H1 (cell line): ENCODE measurements at regions not wholly inside any gene's neighbourhood (a gene's known extent, or its start where the extent isn't known, plus 50 kb on each side); places are given as distances from the start of the nearest gene placed in this dataset.

Source experiments
- CTCF ChIA-PET: fragments of 300-600 bp; sonication (Branson Sonifier 250); formaldehyde crosslinking; loops from one replicate; lab custom pipeline; 2021; ENCODE audit not compliant: partially characterized antibody; lab: Charles Lee
- POLR2A ChIA-PET: fragments of 300-600 bp; sonication (Branson Sonifier 250); formaldehyde crosslinking; loops from one replicate; lab custom pipeline; 2021; ENCODE audit warnings: inconsistent platforms; ENCODE audit not compliant: partially characterized antibody; lab: Charles Lee
- DNase-seq, 2 experiments: peaks; one replicate each; pipeline versions ENCODE4 v3.0.0 to v3.0.0-alpha.2; 2010 to 2022; ENCODE audit warnings: low spot score in 2 of 2, low read depth in 1 of 2, mixed read lengths in 1 of 2
- FAIRE-seq: peaks from 2 replicates; lab custom pipeline; 2011; peaks lifted over from hg19 to GRCh38; lab: Jason Lieb, UNC
- H2AFZ ChIP-seq: 2 replicates; pipeline ENCODE4 v1.8.1; 2012; ENCODE audit warnings: low read length, inconsistent platforms
- H2AK5ac ChIP-seq: 2 replicates; pipeline ENCODE4 v1.6.1; 2013; ENCODE audit warnings: low read depth, low read length
- H2BK120ac ChIP-seq: replicated peaks from 2 replicates; pipeline ENCODE3; 2013; ENCODE audit warnings: low read depth, low read length, inconsistent platforms
- H2BK12ac ChIP-seq: 2 replicates; pipeline ENCODE4 v1.6.1; 2013; ENCODE audit warnings: low read depth, low read length
- H2BK15ac ChIP-seq: 2 replicates; pipeline ENCODE4 v1.6.1; 2013; ENCODE audit warnings: low read length
- H2BK20ac ChIP-seq: 2 replicates; pipeline ENCODE4 v1.6.1; 2013; ENCODE audit warnings: low read length
- H2BK5ac ChIP-seq: 2 replicates; pipeline ENCODE4 v1.6.1; 2013; ENCODE audit warnings: low read depth, low read length
- H3K14ac ChIP-seq: 2 replicates; pipeline ENCODE4 v1.6.1; 2013; ENCODE audit warnings: inconsistent platforms; ENCODE audit not compliant: insufficient read length
- H3K18ac ChIP-seq: 2 replicates; pipeline ENCODE4 v1.6.1; 2013; ENCODE audit warnings: low read length; ENCODE audit errors: extremely low read depth
- H3K23ac ChIP-seq: 2 replicates; pipeline ENCODE4 v1.6.1; 2013; ENCODE audit warnings: inconsistent platforms; ENCODE audit not compliant: insufficient read length
- H3K23me2 ChIP-seq: 2 replicates; pipeline ENCODE4 v1.6.1; 2013; ENCODE audit warnings: low read depth, low read length
- H3K27ac ChIP-seq: 2 replicates; pipeline ENCODE4 v1.6.1; 2011; ENCODE audit warnings: low read depth, low read length, inconsistent platforms
- H3K27me3 ChIP-seq, 4 experiments: replicated peaks in 1 of 4; 1 replicate in 1 of 4; 2 replicates in 3 of 4; pipeline versions ENCODE4 v1.6.1 to v1.8.1; 2011 to 2013; ENCODE audit warnings: low read length in 3 of 4, mild to moderate bottlenecking in 3 of 4, inconsistent platforms in 2 of 4, mixed read lengths in 2 of 4, moderate library complexity in 1 of 4; ENCODE audit not compliant: control insufficient read depth in 3 of 4, insufficient read depth in 3 of 4; ENCODE audit errors: extremely low read depth in 1 of 4
- H3K36me3 ChIP-seq, 4 experiments: 2 replicates each; pipeline versions ENCODE4 v1.6.1 to v1.8.1; 2011 to 2013; ENCODE audit warnings: mild to moderate bottlenecking in 4 of 4, low read length in 3 of 4, moderate library complexity in 2 of 4, control low read depth in 1 of 4, inconsistent platforms in 1 of 4; ENCODE audit not compliant: insufficient read depth in 4 of 4, control insufficient read depth in 2 of 4
- H3K4ac ChIP-seq: replicated peaks from 2 replicates; pipeline ENCODE3; 2013; ENCODE audit warnings: low read length, low read depth, mixed read lengths, inconsistent platforms; ENCODE audit not compliant: insufficient read length
- H3K4me1 ChIP-seq, 4 experiments: replicated peaks in 1 of 4; 1 replicate in 1 of 4; 2 replicates in 3 of 4; pipeline versions ENCODE4 v1.6.1 to v1.8.1; 2011 to 2013; ENCODE audit warnings: low read length in 3 of 4, inconsistent platforms in 2 of 4, mixed read lengths in 1 of 4; ENCODE audit not compliant: insufficient read depth in 4 of 4, control insufficient read depth in 3 of 4
- H3K4me2 ChIP-seq, 2 experiments: 2 replicates each; pipeline versions ENCODE4 v1.6.1 to v1.8.1; 2011 to 2013; ENCODE audit warnings: low read depth in 2 of 2, low read length in 2 of 2, control low read depth in 1 of 2, inconsistent platforms in 1 of 2, mild to moderate bottlenecking in 1 of 2; ENCODE audit not compliant: insufficient read depth in 1 of 2
- H3K4me3 ChIP-seq, 4 experiments: fragments of 200-600, 300-600 bp in 1 of 4; sonication (generic), shearing (Covaris generic), sonication (Bioruptor Twin) in 1 of 4; 2 replicates each; pipeline versions ENCODE4 v1.5.1 to v1.8.1; 2011 to 2016; ENCODE audit warnings: low read length in 4 of 4, low read depth in 3 of 4, control low read depth in 2 of 4, inconsistent platforms in 2 of 4, mild to moderate bottlenecking in 2 of 4, mixed read lengths in 1 of 4, moderate library complexity in 1 of 4; ENCODE audit not compliant: insufficient read depth in 2 of 4; ENCODE audit errors: extremely low read depth in 1 of 4
- H3K56ac ChIP-seq: replicated peaks from 2 replicates; pipeline ENCODE3; 2013; ENCODE audit warnings: low read depth, mild to moderate bottlenecking, mixed read lengths, low read length, inconsistent platforms; ENCODE audit not compliant: insufficient read length
- H3K79me1 ChIP-seq: 2 replicates; pipeline ENCODE4 v1.6.1; 2013; ENCODE audit warnings: low read depth, low read length, control low read depth
- H3K79me2 ChIP-seq, 2 experiments: 2 replicates each; pipeline versions ENCODE4 v1.6.1 to v1.8.1; 2012 to 2013; ENCODE audit warnings: low read length in 2 of 2, mild to moderate bottlenecking in 2 of 2, inconsistent platforms in 1 of 2; ENCODE audit not compliant: insufficient read depth in 2 of 2, control insufficient read depth in 1 of 2
- H3K9ac ChIP-seq, 4 experiments: replicated peaks in 1 of 4; 1 replicate in 1 of 4; 2 replicates in 3 of 4; pipeline versions ENCODE4 v1.6.1 to v1.8.1; 2011 to 2013; ENCODE audit warnings: low read depth in 3 of 4, low read length in 3 of 4, control low read depth in 2 of 4, mild to moderate bottlenecking in 2 of 4, moderate library complexity in 2 of 4, inconsistent platforms in 1 of 4; ENCODE audit errors: extremely low read depth in 1 of 4
- H3K9me3 ChIP-seq, 2 experiments: 2 replicates each; pipeline versions ENCODE4 v1.6.1 to v1.8.1; 2012 to 2013; ENCODE audit warnings: mild to moderate bottlenecking in 2 of 2, moderate library complexity in 2 of 2, control low read depth in 1 of 2, inconsistent platforms in 1 of 2, low read depth in 1 of 2, low read length in 1 of 2, mixed read lengths in 1 of 2; ENCODE audit not compliant: insufficient read depth in 2 of 2
- H4K20me1 ChIP-seq, 2 experiments: replicated peaks in 1 of 2; 2 replicates each; pipeline versions ENCODE3 to v1.8.1; 2011 to 2013; ENCODE audit warnings: inconsistent platforms in 2 of 2, low read length in 2 of 2, mild to moderate bottlenecking in 1 of 2; ENCODE audit not compliant: insufficient read depth in 2 of 2, control insufficient read depth in 1 of 2
- H4K5ac ChIP-seq: 2 replicates; pipeline ENCODE4 v1.6.1; 2013; ENCODE audit warnings: low read length, low read depth, mixed read lengths, inconsistent platforms; ENCODE audit not compliant: insufficient read length
- H4K8ac ChIP-seq: 2 replicates; pipeline ENCODE4 v1.8.0; 2013; ENCODE audit warnings: mild to moderate bottlenecking, moderate library complexity, low read length, inconsistent platforms; ENCODE audit not compliant: insufficient read depth; ENCODE audit errors: extremely low read depth
- H4K91ac ChIP-seq: replicated peaks from 2 replicates; pipeline ENCODE3; 2013; ENCODE audit warnings: low read length, mixed read lengths, inconsistent platforms; ENCODE audit not compliant: insufficient read length
- CHD7 ChIP-seq: fragments of 300-600 bp; sonication (generic); IDR thresholded peaks from 2 replicates; pipeline ENCODE4 v1.7.1; 2012; ENCODE audit warnings: low read length, moderate library complexity, mild to moderate bottlenecking, inconsistent platforms; ENCODE audit not compliant: insufficient replicate concordance
- WGBS, 2 experiments: shearing (Covaris generic) in 1 of 2; methylation state at CpG; one replicate each; pipeline versions ENCODE4 v1.1.6 to v1.1.7; 2013 to 2015; ENCODE audit warnings: low lambda C conversion rate in 2 of 2, mixed read lengths in 2 of 2, inconsistent platforms in 1 of 2, low coverage in 1 of 2, missing lambda C conversion rate in 1 of 2; ENCODE audit not compliant: insufficient replicate concordance in 2 of 2, insufficient coverage in 1 of 2, insufficient read length in 1 of 2; ENCODE audit errors: extremely low coverage in 1 of 2, missing lambda C conversion rate in 1 of 2; 5-methylcytosine and 5-hydroxymethylcytosine counted together

GRCh38 chr2:7916670-7917069 lies 765.2 kb upstream of the ID2 start:
- Histone ChIP-seq H3K79me2 (no peaks in the 10 kb centered on the region), H3K4me3 (no peak overlapping the region), H3K14ac (no peak overlapping the region), H3K4ac (no peak overlapping the region), H2BK15ac (no peak overlapping the region; the same call in 1 of the 2 replicates), H2BK12ac (peak overlapping the region; percentile 75; the same call in 1 of the 2 replicates), H4K91ac (no peak overlapping the region), H2BK120ac (no peak overlapping the region), H3K9me3 (no peaks in the 10 kb centered on the region; a peak in 1 of 4 replicates), H4K20me1 (no peaks in the 10 kb centered on the region), H3K4me2 (no peak overlapping the region), H2BK5ac (no peak overlapping the region), H2AFZ (no peak overlapping the region), H2BK20ac (no peak overlapping the region), H3K27me3 (no peaks in the 10 kb centered on the region), H3K79me1 (no peaks in the 10 kb centered on the region), H4K8ac (no peak overlapping the region), H3K56ac (no peak overlapping the region), H3K27ac (no peak overlapping the region), H3K23ac (no peak overlapping the region), H3K4me1 (peaks cover 3 to 4% (median 3%) of the 10 kb centered on the region in 4 experiments; a peak in 6 of 7 replicates), H3K18ac (no peak overlapping the region), H3K23me2 (no peaks in the 10 kb centered on the region), H2AK5ac (no peak overlapping the region), H3K36me3 (no peaks in the 10 kb centered on the region), H3K9ac (no peak overlapping the region), H4K5ac (no peak overlapping the region)
- ChIA-PET POLR2A (no interaction called here), CTCF (no interaction called here)
- WGBS, 2 experiments = 89% methylated on average over 2 of the region's 2 CpGs; no CpG with 5 or more reads in 1 of the 2 experiments
- FAIRE-seq (no peak), DNase-seq (no peak)
- no peak for TF ChIP-seq CHD7
